ENCODE measurements at regions not wholly inside any gene's neighbourhood (a gene's known extent, or its start where the extent isn't known, plus 50 kb on each side); places are given as distances from the start of the nearest gene placed in this dataset.

GRCh38 chr12:83664650-83665049 is 977.9 kb downstream of the TMTC2 start:
- TF ChIP-seq POLR2AphosphoS5 (IDR thresholded peaks at IDR 0.05) (no peak), CTCF (IDR thresholded peaks at IDR 0.05) (no peak), POLR2A (IDR thresholded peaks at IDR 0.05) (no peak), EP300 (IDR thresholded peaks at IDR 0.05) (no peak)

Data from sigmoid colon (tissue), 4 donors.